ENCODE measurements at regions not wholly inside any gene's neighbourhood (a gene's known extent, or its start where the extent isn't known, plus 50 kb on each side); places are given as distances from the start of the nearest gene placed in this dataset.

GRCh38 chr13:97881556-97881955, 71.9 kb upstream of the IPO5 start:
- 67 to 75% methylated on average over 3 to 4 of the region's 4 CpGs for WGBS, 2 donors
- Histone ChIP-seq H3K27ac (no peak overlapping the region), H3K27me3 (no peaks in the 10 kb centered on the region), H3K4me1 (no peaks in the 10 kb centered on the region), H3K4me3 (no peak overlapping the region), H3K36me3 (no peaks in the 10 kb centered on the region), H3K9me3 (no peaks in the 10 kb centered on the region)
- no peak for DNase-seq
- intact Hi-C loops (cut with DNase I) = no loop called here
- TF ChIP-seq POLR2A (IDR thresholded peaks at IDR 0.05) (no peak), CTCF (IDR thresholded peaks at IDR 0.05) (no peak)

GRCh38 chr13:97883396-97883795, 70.1 kb upstream of the IPO5 start:
- DNase-seq = no peak

GRCh38 chr13:97884707-97885468, 68.6 kb upstream of the IPO5 start:
- H3K9me3 ChIP-seq = no peaks in the 10 kb centered on the region
- 71 to 89% methylated on average over 5 to 7 of the region's 9 CpGs for WGBS, 2 donors
- H3K36me3 ChIP-seq = no peaks in the 10 kb centered on the region
- H3K27me3 ChIP-seq = no peaks in the 10 kb centered on the region
- H3K4me3 ChIP-seq = no peak overlapping the region
- DNase-seq = no peak
- H3K27ac ChIP-seq = no peak overlapping the region
- intact Hi-C loops (cut with DNase I) = no loop called here
- H3K4me1 ChIP-seq = no peaks in the 10 kb centered on the region
- TF ChIP-seq POLR2A (IDR thresholded peaks at IDR 0.05) = no peak
- no peak for TF ChIP-seq CTCF (IDR thresholded peaks at IDR 0.05)

More at GRCh38 chr13:97883396-97883795, 70.1 kb upstream of the IPO5 start:
- no peaks in the 10 kb centered on the region for H3K36me3 ChIP-seq
- H3K4me1 ChIP-seq = no peaks in the 10 kb centered on the region
- H3K27ac ChIP-seq = no peak overlapping the region
- WGBS, 2 donors = 49 to 57% methylated on average over 4 of the region's 4 CpGs
- no peak overlapping the region for H3K4me3 ChIP-seq
- TF ChIP-seq POLR2A (IDR thresholded peaks at IDR 0.05) (no peak), CTCF (IDR thresholded peaks at IDR 0.05) (no peak)
- H3K9me3 ChIP-seq = no peaks in the 10 kb centered on the region
- intact Hi-C loops (cut with DNase I) = no loop called here
- H3K27me3 ChIP-seq = no peaks in the 10 kb centered on the region

GRCh38 chr13:97885641-97886040, 67.8 kb upstream of the IPO5 start:
- 85 to 89% methylated on average over 2 of the region's 2 CpGs for WGBS, 2 donors
- H3K4me1 ChIP-seq = no peaks in the 10 kb centered on the region
- no peak overlapping the region for H3K4me3 ChIP-seq
- TF ChIP-seq POLR2A (IDR thresholded peaks at IDR 0.05) = no peak
- no peak for TF ChIP-seq CTCF (IDR thresholded peaks at IDR 0.05)
- no peaks in the 10 kb centered on the region for H3K27me3 ChIP-seq
- no peak for DNase-seq
- no peaks in the 10 kb centered on the region for H3K36me3 ChIP-seq
- H3K9me3 ChIP-seq = no peaks in the 10 kb centered on the region
- no peak overlapping the region for H3K27ac ChIP-seq
- intact Hi-C loops (cut with DNase I) = no loop called here

- Histone ChIP-seq H3K4me3 (no peak overlapping the region), H3K4me1 (no peaks in the 10 kb centered on the region), H3K27me3 (no peaks in the 10 kb centered on the region), H3K36me3 (no peaks in the 10 kb centered on the region), H3K9me3 (no peaks in the 10 kb centered on the region), H3K27ac (no peak overlapping the region)
- no peak for DNase-seq
- TF ChIP-seq CTCF (IDR thresholded peaks at IDR 0.05) (no peak), POLR2A (IDR thresholded peaks at IDR 0.05) (no peak)
- 36 to 60% methylated on average over 1 of the region's 1 CpG for WGBS, 2 donors
- intact Hi-C loops (cut with DNase I) = no loop called here
Observed at GRCh38 chr13:97889803-97890202, 63.7 kb upstream of the IPO5 start.

Data from esophagus squamous epithelium (tissue), 5 donors.